UCSD-AML1 (cell line): ENCODE measurements at regions not wholly inside any gene's neighbourhood (a gene's known extent, or its start where the extent isn't known, plus 50 kb on each side); places are given as distances from the start of the nearest gene placed in this dataset.
"Not testable (repeated sequence)": the region's sequence is repeated elsewhere in the genome, so short reads cannot be mapped to it uniquely, and the experiment has no call there.

ENCODE experiments used
- DNase-seq: peaks from one replicate; lab custom pipeline; 2025; ENCODE audit not compliant: unreplicated experiment; lab: John Stamatoyannopoulos, UW

DNA sequence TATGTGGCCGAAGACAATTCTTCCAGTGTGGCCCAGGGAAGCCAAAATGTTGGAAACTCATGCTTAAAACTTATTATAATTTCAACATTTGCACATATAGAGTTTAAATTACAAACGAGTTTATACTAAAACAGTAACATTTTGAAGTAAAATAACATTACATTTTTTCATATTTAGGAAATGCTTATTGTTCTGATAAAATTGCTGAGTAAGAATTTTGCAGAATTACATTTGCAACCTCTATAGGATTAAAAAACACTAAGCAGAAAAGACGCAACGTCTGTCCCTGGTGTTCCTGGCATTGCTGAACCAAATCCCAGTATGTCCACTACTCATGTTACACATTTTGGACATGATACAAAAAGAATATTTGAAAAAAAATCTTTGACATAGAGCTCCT, 1241.2 kb downstream of the SUCLG1 start:
- no peak for DNase-seq

DNA sequence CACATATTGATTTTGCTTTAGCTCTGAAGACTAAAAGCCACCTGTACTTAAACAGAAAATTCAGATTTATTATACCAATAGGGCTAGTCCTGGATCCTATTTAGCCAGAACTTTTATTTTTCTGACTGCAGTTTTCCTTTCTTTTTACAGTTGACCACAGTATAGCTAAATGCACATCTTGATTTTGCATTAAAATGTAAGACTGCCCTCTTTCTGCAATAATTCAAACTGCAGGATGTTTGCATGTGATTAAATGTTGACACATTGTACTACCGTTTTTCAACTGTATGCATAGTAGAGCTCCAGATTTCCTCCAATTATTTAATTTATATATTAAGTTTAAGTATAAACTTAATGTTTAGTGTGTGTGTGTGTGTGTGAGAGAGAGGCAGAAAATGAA, 1262.9 kb downstream of the SUCLG1 start:
- no peak for DNase-seq

DNA sequence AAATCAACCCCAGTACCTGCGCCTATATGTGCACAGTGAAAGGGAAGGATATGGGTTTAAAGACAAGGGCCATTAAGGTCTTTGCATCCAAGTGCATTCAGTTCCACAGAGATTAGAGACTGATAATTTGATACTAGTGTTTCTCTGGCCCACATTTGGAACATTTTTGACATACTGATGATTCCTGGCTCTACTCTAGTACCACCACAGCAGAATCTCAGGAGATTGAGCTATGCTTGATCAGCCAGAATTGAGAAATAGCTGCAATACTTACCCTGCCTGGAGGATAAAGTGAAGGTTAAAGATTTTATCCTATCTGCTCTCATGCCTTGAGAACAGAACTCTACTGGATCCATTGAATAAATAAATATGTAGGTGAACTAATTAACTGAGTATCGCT, 1267.8 kb downstream of the SUCLG1 start:
- no peak for DNase-seq

DNA sequence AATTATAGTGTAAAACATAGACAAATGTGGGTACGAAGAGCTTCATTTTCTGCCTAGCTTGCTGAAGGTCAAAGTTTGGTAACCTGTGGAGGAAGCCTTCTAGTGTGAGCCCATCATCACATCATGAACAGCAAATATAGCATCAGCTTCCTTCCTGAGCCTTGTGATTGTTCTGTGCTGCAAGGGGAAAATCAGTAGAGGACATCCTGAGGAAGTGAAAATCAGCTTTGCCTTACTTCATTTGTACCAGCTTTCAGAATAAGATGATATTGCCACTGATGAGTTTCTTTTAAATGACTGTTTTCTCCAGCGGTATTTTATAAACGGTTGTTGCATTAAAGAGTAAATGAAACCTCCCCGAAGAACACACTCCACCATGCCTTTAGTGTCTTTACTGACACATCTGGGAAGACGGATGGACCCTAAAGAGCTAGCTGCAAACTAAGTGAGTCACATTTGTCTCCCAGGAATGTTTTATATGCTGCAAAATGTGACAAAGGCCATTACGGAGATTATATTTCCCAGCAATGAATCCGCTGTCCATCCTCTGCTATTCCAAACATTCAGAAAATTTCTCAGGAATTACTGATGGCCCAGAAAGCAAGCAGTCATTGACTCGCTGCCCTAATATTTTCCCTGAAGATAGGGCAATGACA, 1272.8 kb downstream of the SUCLG1 start:
- DNase-seq = no peak

DNA sequence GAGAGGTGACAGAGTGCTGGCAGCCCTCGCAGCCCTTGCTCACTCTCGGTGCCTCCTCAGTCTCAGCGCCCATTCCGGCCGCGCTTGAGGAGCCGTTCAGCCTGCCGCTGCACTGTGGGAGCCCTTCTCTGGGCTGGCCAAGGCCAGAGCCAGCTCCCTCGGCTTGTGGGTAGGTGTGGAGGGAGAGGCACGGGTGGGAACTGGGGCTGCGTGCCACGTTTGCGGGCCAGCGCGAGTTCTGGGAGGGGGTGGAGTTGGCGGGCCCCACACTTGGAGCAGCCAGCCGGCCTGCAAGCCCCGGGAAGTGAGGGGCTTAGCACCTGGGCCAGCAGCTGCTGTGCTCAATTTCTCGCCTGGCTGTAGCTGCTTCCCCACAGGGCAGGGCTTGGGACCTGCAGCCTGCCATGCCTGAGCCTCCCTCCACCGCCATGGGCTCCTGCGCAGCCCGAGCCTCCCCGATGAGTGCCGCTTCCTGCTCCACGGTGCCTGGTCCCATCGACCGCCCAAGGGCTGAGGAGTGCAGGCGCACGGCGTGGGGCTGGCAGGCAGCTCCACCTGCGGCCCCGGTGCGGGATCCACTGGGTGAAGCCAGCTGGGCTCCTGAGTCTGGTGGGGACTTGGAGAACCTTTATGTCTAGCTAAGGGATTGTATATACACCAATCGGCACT, 1278.1 kb downstream of the SUCLG1 start:
- not testable (repeated sequence) for DNase-seq

DNA sequence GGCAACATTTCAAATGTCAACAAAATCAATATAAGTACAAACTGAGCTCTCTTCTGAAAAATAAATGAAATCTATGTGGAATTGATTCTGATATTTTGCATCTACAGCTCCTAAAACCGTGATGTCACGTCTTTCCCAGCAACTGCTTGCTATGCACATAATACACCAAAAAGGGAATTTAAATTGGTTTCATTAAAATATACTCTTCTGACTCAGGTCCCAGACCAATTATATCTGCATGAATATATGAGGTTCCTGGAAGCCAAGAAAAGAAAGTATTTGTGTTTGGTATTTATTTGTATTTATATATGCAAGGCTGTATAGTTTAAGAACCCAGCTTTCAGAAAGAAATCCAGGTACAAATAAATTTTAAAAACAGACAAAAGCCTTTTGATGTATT, 1282.5 kb downstream of the SUCLG1 start:
- DNase-seq = no peak

DNA sequence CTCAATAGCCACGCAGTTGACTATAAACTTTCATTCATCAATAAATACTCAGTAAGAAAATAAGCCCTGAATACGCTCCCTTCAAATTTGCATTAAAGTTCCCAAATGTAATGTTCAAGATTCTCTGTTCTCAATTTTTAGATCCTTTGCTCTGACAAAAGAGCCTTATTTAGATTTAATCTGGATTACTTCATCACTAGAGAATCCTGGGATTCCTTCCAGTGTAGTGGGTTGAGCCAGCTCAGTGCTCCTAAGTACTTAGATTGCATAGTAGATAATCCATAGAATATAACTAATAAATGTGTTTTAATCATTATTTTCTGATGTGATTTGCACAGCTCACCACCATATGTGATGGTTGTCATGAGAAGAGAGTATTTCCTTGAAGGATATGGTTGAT, 1286.2 kb downstream of the SUCLG1 start:
- no peak for DNase-seq

DNA sequence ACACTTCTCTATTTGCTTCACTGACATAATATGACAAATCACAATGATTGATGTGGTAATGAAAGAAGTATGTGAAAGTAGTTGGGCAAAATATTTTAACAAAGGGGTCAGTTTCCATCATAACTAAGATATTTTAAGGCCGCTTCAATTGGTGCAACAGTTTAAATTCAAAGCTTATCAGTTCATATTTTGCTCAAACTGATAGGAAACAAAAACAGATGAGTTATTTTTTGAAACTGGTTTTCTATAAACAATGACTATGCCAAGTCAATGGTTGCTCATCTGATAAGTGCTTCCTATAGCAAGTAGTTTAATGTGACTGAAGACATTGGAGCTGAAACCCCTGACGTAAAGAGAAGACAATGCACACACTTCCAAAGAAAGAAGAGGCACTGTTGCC, 1290.7 kb downstream of the SUCLG1 start:
- DNase-seq = no peak

DNA sequence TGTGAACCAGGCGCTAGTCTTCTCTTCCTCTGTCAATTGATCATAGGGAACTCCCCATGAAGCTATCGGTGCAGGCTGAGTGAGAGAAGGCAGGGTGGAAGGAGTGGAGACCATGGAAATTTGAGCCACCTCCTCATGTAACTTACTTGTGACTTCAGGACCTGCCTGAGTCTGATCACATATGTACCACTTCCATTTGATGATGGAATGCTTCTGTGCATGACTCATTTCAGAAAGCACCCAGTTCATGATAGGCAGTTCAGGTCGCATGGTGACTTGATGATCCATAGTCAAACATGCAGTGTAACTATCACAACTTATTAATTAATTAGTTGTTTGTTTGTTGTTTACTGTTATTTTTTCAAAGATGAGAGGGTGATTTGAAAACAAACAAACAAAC, 1296.7 kb downstream of the SUCLG1 start:
- no peak for DNase-seq

DNA sequence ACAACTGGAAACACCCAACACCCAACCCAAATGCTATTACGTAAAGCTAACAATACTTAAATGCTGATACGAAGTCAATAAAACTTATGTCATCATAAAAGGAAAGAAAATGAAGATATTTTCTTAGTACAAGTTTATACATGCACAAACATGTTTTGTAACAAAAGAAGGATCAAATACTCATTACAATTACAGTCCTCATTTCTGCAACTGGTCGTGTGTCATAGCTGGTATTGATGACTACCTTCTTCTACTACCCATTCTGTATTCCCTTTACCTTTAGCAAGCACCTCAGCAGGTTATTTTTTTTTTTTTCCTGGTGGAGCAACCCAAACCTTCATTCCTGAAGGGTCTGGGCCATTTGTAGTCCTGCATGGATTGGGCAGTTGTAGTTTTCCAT, 1298.5 kb downstream of the SUCLG1 start:
- no peak for DNase-seq

DNA sequence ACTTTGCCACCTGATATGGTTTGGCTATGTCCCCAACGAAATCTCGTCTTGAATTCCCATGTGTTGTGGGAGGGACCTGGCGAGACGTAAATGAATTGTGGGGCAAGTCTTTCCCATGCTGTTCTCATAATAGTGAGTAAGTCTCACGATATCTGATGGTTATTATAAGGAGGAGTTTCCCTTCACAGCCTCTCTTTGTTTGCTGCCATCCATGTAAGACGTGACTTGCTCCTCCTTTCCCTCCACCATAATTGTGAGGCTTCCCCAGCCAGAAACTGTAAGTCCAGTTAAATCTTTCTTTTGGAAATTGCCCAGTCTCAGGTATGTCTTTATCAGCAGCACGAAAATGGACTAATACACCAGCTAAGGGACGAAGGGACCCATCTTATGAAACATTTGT, 1303.3 kb downstream of the SUCLG1 start:
- no peak for DNase-seq

DNA sequence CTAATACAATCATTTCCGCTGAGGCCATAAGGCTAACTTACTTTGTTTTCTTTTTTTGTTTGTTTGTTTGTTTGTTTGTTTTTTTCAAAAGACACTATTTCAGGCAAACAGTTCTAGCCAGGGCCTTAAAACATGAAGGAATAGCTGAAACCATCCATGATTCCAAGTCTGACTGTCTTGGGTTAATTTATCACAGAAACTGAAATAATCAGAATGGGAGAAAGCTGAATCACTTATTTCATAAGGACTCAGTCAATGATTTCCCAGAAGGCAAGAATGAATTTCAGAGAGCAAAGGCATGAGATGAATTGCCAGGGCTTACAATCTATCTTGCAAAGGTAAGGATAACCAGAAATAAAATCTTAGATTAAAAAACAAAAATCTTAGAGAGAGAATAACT, 1315.1 kb downstream of the SUCLG1 start:
- DNase-seq = no peak

DNA sequence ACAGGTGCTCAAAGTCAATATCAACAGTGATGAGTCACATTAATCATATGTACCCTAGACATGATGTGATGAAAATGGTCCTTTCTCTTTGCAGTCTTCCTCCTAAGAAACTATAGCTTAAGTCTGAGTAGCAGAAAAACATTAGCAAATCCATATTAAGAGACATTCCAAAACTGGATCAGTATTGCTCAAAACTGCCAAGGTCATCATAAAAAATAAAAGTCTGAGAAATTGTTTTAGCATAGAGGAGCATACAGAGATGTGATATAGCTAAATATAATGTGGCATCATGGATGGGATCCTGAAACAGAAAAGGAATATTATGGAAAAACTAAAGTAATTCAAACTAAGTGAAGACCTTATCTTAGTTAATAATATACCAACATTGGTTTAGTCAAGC, 1316.1 kb downstream of the SUCLG1 start:
- DNase-seq = no peak

DNA sequence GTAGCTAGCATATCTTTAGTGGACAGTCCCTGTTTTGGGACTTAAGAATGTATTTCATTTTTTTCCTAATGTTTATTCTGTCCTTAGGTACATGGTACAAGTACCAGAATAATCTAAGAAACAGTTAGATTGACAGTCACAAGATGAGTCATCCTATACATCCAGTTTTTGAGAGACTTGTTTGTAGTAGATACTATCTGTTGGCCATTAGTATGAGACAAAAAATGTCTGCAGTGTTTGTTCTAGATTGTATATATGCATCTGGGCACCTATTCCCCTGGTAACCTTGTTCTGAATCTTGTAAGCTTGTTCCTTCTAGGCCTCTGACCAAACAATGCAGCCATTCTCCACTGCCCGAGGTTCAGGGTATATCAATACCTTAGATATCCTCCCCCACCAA, 1343.5 kb downstream of the SUCLG1 start:
- no peak for DNase-seq

DNA sequence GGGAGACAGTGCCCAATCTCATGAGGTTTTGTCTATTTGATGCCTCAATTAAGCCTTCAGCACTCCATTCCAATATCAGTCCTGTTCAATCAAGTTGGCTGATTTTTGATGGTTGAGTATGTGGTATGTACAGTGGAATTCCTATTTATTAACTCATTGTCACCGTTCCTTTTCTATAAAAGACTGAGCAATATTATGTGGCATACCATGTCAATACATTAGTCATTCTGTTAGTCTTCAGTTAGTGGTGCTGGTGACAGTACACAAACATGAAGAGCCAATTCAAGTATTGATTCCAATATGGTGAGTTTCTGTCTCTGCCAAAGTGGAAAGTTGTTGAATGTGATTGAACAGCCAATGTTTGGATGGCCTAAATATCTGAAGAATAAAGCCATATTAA, 1343.9 kb downstream of the SUCLG1 start:
- DNase-seq = no peak

DNA sequence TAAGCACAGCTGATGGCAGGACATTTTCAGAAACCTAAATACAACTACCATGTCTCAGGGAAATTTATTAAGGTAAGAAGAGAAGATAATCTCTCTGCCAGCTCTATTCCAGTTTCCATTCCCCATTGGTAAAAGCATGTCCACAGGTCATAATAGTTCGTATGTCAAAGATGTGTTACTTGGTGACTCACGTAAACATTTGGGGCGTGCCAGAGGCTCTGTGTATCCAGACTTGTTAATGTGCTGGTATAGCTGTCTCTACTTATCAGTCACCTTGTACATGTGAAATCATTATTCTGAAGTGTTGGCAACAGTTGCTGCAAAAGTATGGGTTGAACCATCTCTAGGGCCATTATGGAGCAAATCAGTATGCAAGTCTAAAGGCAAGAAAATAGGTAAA, 1345.1 kb downstream of the SUCLG1 start:
- no peak for DNase-seq

DNA sequence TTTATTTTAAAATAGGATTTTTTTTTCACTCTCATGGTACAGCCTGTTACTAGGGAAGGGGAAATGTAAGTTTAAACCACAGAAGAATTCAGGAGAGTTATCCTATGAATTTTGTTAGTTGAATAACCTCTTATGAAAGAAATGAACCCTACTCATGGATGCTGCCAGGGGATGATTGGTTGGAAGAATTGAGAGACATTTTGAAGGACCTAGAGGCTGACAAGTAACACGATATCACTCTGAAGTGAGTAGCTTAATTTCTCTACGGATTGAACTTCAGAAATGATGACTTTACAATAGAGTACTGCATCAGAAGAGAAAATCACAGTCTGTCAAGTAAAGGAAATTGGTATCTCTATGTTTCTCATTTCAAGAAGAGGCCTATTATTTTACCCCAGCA, 1346.2 kb downstream of the SUCLG1 start:
- no peak for DNase-seq

DNA sequence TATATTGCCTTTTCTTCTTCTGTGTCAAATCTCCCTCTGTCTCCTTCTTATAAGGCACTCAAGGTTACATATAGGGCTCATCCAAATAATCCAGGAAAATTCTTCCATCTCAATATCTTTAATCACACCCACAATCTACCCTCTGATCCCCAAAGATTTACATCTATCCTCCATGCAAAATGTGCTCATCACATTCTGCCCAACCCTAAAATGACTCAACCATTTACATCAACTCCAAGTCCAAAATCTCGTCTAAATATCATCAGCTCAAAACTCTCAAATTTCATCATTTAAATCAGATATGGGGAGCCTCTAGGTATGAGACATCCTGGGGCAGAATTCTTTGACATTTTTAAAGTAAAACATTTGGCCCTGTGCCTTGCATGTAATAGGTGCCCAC, 1349.8 kb downstream of the SUCLG1 start:
- DNase-seq = no peak

DNA sequence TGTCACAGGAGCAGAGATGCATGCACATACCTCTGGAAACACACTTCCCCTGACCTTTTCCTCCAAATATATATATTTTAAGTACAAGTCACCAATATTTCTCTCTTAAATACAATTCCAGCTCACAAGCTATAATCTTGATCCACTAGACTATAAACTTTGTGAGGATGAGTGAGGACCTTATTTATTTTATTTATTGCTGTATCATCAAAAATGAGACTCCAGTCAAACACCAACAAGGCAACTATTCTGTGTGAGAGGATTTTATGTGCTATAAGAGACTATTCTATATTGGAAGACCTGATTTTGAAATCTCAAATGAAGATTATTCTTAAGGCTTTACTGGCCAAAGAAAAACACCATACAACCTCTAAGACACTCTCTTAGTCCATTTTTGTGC, 1352.2 kb downstream of the SUCLG1 start:
- DNase-seq = no peak

DNA sequence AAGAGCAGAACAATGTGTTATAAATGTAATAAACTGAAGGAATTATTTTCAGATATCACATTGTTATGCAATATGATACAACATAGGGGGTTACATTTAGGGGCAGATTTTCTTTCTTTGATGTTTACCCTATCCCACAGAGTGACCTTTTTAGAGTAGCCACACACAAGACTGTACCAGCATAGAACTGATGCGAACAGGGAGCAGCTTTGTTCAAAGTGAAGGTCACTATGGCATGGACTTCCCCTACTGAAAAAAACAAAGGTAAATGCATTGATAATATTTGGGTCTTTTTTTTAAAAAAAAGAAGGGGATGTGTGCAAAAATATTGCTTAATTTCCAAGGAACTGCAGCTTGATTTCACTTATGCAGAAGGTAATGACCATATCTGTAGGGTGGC, 1354.9 kb downstream of the SUCLG1 start:
- no peak for DNase-seq

DNA sequence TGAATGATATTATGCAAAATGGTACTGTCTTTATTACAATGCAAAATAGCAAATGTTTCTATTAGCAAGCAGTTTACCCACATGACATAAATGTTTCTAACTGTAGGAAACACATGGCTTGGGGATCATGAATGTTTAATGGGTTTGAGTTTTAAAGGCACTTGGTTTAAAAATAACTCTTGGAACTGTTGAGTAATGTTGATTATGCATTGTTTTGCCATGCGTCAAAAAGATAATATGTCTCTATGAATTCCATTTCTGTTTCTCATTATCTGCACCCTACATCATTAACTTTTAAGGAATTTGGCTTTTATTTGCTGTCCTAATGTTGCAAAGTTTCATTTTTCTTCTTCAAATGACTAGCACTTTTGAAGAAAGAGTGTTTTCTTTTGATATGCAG, 1355.5 kb downstream of the SUCLG1 start:
- DNase-seq = no peak

DNA sequence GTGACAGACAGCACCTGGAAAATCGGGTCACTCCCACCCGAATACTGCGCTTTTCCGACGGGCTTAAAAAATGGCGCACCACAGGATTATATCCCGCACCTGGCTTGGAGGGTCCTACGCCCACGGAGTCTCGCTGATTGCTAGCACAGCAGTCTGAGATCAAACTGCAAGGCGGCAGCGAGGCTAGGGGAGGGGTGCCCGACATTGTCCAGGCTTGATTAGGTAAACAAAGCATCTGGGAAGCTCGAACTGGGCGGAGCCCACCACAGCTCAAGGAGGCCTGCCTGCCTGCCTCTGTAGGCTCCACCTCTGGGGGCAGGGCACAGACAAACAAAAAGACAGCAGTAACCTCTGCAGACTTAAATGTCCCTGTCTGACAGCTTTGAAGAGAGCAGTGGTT, 1370.0 kb downstream of the SUCLG1 start:
- not testable (repeated sequence) for DNase-seq

DNA sequence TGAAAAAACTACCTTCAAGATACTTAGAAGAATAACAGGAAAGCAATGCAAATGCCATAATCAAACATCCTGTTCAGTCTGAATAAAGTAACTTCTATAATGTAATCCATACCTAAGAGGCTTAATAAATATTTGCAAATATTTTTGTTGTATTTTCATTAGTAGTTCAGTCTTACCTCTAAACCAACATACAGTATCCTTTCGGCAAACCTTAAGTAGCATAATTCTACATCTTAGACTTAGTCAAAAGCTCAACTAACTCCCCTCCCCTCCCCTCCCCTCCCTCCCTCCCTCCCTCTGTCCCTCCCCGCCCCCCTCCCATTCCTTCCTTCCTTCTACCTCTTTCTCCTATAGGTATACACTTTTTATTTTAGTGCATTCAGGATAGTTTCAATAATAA, 1373.2 kb downstream of the SUCLG1 start:
- DNase-seq = no peak
